HG03469 (cell line): ENCODE measurements at regions not wholly inside any gene's neighbourhood (a gene's known extent, or its start where the extent isn't known, plus 50 kb on each side); places are given as distances from the start of the nearest gene placed in this dataset.
"Not testable (repeated sequence)": the region's sequence is repeated elsewhere in the genome, so short reads cannot be mapped to it uniquely, and the experiment has no call there.

Experiments used
- ATAC-seq: cut with Tn5 transposase; IDR thresholded peaks from one replicate; pipeline ENCODE4 v1.9.1; 2021; ENCODE audit warnings: mild to moderate bottlenecking, moderate library complexity, moderate number of reproducible peaks; ENCODE audit not compliant: unreplicated experiment

DNA sequence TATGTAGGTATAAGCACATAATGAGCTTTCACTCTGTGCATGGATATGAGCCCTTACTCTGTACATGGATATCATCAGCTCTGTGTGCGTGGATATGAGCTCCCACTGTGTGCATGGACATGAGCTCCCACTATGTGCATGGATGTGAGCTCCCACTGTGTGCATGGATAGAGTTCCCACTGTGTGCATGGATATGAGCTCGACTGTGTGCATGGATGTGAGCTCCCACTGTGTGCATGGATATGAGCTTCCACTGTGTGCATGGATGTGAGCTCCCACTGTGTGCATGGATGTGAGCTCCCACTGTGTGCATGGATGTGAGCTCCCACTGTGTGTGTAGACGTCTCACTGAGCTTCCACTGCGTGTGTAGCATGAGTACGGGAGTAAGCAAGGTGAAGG lies 149.3 kb upstream of the ALKAL2 start:
- no peak for ATAC-seq

DNA sequence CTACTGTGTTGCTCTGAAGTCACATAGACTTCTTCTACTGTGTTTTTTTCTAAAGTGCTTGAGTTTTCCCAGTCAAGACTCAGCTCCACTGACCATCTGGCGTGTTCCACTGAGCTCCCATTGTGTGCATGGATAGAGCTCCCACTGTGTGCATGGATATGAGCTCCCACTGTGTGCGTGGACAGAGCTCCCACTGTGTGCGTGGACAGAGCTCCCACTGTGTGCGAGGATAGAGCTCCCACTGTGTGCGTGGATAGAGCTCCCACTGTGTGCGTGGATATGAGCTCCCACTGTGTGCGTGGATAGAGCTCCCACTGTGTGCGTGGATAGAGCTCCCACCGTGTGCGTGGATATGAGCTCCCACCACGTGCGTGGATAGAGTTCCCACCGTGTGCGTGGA lies 148.3 kb upstream of the ALKAL2 start:
- no peak for ATAC-seq

DNA sequence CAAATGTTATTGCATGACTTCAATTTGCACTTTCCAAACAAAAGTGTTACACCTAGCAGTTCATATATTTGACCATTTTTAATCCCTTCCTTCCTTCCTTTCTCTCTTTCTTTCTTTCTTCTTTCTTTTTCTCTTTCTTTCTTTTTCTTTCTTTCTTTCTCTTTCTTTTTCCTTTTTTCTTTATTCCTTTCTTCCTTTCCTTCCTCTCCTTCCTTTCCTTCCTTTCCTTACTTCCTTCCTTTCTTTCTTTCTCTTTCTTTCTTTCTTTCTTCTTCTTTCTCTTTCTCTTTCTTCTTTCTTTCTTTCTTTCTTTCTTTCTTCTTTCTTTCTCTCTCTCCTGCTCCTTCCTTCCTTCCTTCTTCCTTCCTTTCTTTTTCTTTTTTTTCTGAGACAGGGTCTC lies 146.7 kb upstream of the ALKAL2 start:
- no peak for ATAC-seq

DNA sequence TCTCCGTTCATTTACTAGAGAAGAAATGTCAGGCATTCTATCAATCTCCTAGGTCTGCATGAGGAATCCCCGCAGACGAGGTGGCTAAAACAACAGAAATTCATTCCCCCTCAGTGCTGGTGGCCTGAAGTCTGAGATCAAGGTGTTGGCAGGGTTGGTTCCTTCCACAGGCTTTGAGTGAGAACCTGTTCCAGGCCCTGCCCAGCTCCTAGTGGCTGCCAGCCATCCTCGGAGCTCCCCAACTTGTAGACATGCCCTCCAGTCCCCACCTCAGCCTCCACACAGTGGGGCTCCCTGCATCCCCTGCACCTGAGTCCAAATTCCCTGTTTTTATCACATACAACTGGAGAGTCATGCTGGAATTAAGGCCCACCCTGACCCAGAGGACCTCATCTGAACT lies 145.3 kb upstream of the ALKAL2 start:
- no peak for ATAC-seq

DNA sequence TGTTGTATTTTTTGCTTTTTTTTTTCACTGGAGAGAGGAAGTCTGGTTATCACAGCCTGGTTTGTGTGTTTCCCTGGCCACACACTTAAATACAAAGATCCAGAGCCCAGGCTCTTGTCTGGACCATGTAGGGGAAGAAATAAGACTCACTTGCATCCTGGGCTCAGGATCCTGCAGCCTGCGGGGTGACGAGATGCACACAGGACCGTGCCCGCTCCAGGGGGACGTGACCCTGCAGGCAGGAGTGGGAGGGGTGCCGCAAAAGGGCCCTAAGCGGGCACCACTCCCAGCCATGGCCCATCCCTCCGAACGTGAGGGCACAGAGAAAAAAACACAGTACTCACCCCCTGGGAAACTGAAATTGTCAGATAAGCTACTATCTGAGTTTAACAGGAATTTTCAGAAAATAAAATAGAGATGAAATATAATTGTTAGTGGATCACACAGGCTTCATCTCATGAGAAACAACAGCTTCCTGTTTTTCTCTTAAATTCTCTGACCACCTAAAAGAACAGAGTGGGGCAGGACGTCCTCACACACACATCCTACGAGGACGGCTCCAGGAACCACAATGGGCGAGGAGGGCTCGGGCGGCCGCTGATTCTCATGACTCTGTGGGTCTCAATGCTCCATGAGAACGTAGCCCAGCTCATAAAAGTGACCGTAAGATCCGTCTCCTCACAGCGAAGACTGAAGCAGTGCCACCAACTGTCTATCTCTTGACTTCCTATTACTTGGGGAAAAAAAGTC lies 142.6 kb upstream of the ALKAL2 start:
- ATAC-seq: no peak

DNA sequence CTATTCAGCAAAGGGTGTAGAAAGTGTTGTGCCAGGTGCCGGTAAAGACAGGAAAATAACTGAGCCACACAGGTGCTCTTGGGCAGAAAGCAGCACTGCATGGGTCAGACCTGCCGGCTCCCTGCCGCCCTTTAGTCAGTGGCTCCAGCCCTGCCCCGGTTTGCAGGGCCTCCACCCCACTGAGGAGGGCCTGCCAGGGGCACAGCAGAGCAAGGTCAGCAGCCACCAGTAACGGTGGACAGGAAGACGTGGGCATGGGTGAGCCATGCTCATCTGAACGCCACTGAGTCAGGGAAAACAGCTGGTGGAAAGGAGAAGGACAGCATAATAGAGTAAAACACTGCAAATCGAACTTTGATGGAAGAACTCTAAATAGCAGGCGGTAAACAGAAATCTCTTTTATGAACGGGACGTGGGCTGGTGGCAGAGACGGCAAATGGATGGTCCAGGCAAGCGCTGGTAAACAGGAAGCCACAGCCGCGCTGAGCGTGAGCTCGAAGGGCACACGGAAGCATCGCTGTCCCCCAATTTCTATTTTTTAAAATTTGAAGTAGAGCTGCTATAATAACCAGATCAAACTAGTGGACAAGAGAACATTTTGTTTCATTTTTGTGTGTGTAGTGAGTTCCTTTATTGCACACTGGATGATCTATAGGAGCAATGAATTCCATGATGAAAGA lies 141.8 kb upstream of the ALKAL2 start:
- no peak for ATAC-seq

DNA sequence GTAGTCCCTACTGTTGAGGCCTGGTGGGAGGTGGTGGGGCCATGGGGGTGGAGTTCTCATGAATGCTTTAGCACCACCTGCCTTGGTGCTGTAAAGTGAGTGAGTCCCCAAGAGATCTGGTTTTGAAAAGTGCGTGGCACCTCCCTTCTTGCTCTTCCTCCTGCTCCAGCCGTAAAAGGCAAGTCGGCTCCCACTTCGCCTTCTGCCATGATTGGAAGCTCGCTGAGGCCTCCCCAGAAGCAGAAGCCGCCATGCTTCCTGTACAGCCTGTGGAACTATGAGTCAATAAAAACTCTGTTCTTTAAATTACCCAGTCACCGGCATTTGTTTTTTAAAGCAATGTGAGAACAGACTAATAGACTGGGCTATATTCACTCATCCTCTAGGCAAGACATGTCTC lies 141.3 kb upstream of the ALKAL2 start:
- no peak for ATAC-seq

DNA sequence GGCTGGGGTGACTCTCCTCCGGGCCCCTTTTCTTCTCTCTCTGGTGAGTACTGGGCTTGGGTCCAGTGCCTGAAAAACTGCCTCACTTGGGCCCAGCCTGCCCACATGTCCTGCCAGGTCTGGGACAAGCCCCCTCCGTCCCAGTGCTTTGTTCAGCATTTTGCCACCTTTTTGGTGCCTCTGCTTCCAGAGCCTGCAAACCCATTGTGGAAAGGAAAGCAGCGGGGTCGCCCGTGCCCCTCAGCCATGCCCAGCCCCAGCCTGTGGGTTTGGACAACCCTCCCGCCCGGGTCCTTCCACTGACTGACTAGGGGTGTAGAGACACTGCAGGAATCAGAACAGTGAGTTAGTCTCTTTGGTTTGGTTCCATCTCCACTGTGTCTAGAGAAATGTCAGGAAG lies 140.7 kb upstream of the ALKAL2 start:
- no peak for ATAC-seq

DNA sequence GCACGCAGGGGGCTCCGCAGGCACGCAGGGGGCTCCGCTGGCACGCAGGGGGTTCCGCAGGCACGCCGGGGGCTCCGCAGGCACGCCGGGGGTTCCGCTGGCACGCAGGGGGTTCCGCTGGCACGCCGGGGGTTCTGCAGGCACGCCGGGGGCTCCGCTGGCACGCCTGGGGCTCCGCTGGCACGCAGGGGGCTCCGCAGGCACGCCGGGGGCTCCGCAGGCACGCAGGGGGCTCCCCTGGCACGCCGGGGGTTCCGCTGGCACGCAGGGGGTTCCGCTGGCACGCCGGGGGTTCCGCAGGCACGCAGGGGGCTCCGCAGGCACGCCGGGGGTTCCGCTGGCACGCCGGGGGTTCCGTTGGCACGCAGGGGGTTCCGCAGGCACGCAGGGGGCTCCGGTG lies 138.8 kb upstream of the ALKAL2 start:
- not testable (repeated sequence) for ATAC-seq

DNA sequence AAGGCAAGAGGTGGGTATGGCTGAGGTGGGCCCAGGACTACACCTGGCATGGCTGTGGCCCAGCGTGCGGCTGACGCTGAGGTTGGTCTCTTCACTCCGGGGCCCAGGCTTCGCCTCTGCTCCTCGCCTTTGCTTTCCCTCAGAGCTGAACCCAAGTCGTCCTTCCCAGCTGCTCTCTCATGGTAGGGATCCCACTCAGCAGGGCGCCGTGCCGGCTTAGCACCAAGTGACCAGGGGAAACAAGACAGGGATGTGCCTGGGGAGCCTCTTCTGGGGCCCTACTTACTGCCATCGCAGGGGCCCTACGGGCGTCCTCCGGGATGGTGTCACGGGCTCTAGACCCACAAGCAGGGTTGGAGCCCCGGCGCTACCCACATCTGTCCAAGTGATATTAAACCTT lies 138.1 kb upstream of the ALKAL2 start:
- no peak for ATAC-seq

DNA sequence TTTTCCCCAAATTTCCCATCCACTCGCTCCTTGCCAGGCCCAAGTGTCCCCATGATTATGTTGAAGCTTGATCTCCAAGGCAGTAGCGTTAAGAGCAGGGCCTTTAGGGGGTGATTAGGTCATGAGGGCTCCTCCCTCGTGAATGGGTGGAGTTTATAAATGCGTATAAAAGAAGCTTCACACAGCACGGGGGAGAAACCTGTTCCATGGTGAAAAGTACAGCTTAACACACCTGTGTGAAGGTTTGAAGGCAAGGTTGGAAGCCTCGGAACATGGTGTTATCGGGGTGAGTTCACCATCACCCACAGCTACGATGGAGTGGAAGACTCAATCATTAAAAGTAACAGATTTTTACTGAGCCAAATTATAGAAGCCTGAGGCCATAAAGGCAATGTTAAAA lies 137.4 kb upstream of the ALKAL2 start:
- no peak for ATAC-seq

DNA sequence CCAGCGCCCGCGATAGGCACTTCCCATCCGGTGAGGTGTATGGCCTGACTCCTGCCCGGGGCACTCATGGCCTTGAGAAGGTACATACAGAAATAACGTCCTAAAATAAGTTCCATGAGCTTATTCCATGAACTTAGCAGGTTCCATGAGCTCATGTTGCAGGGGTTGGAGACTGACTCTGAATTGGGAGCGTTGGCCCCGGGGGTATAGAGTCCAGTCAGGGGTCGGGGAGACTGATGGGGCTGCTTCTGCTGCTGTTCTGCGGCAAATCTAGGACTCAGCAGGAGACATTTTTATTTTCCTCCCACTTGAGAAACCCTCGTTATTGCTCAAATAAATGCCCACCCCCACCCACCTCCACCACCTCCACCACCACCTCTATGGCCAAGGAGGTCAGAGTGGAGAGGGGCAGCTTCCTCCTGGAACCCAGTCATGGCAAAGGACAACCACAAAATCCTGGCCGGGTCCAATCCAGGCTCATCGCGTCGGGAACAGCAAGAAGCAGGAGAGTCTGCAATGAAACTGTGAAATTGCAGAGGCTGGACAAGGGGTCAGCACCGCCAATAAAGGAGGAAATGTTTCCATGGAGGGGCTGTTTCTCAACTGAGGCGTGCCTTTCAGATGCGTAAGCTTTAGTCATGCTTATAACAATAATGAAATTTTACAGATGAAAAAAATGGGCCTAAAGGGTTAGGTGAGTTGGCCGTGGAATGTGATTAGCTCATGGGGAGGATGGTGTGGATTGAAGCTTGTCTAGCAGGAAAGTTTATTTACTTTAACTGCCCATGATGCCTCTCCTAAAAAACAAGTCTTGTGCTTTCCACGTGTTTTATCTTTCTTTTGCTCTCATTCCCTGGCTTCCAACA lies 136.6 kb upstream of the ALKAL2 start:
- no peak for ATAC-seq

DNA sequence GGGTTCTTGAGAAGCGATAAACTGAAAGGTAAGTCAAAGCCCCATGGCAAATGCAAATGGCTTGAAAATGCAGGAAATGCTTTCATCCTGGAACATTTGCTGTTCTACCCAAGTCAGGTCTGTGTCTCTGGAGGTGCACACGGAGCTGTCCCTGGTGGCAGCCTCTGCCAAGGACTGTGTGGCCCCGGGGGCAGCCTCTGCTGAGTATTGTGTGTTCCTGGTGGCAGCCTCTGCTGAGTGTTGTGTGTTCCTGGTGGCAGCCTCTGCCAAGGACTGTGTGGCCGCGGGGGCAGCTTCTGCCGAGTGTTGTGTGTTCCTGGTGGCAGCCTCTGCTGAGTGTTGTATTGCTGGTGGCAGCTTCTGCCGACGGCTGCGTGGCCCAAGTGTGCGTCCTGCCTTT lies 135.6 kb upstream of the ALKAL2 start:
- ATAC-seq: no peak

DNA sequence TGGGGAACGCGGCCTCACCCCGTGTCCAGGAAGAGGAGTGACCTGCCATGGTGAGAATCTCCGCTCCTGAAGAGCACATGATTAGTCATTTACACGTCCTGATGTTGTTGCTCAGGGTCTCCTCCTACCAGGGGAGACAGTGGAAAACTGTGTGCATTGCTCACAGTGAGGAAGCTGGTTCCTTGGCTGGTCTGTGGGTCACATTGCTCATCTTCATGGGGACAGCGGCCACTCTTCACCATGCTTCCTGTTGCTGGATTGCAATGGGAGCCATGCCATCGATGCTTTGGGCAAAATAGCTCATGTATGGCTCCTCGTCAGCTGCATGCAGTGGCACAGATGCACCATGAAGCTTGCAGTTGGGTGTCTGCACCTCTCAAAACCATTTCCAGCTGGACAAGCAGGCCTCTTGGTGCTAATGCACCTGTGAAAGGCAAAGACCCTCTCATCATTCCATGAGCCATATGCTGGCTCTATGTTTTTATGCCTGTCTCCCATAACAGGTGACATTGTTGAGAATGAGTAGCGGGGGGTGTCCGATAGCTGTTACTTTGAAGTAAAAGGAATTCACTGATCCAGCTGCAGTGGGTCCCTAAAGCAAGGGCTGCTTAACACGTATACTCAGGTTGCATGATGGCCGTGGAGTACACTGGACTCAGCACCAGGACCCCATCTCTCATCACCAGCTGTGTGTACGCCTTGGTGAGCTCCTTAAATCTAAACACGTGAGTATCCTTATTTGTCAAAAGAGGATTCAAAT lies 135.0 kb upstream of the ALKAL2 start:
- no peak for ATAC-seq

DNA sequence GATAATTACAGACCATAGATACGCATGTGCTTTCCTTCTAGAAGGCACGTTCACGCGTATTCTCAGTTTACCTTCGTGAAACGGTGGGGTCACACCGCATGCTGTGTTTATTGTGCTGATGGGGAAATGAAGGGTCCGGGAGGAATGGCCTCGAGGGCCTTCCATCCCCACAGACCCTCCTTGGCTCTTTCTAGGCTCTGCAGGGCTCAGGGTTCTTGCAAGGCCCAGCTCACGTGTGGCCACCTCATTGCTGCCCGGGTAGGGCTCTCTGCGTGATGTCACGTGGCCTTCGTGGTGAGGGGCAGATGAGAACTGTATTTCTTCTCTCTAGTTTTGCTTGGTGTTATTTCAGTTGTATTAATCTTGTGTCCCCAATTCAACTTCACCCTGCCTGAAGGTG lies 133.5 kb upstream of the ALKAL2 start:
- no peak for ATAC-seq

DNA sequence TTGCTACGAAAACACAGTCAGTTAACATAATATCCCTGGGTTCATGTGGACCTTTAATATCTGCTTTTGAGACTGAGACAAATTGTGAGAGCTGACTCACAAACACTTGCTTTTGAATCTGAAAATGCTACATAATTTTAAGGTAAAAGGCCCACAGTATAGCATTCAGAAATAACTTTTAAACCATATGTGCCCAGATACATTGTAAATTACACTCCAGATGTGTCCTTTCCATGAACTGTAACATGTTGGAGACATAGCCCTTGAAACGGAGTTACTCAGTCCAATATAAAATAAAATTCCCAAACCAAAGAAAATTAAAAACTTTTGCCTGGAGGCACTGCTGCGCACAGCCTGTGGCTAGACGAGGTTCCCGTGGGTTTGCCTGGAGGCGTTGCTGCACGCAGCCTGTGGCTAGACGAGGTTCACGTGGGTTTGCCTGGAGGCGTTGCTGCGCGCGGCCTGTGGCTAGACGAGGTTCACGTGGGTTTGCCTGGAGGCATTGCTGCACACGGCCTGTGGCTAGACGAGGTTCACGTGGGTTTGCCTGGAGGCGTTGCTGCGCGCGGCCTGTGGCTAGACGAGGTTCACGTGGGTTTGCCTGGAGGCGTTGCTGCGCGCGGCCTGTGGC lies 131.9 kb upstream of the ALKAL2 start:
- ATAC-seq: no peak

DNA sequence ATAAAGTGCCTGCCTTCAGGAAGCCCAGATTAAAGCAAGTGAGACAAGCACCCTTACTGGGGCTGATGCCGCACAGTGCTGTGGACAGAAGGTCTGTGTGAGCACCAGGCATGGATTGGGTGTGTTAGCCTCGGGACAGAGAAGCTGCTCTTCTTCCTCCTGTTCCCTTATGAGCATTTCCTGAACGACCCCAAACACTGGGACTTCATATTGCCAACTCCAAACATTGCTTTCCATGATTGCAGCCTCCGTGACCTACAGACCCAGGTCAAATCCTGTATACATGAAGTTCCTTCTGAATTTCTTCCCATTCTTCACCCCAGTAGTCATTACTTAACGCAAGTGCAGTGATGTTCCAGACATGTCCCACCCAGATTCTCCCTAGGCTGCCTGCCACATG lies 129.8 kb upstream of the ALKAL2 start:
- no peak for ATAC-seq

DNA sequence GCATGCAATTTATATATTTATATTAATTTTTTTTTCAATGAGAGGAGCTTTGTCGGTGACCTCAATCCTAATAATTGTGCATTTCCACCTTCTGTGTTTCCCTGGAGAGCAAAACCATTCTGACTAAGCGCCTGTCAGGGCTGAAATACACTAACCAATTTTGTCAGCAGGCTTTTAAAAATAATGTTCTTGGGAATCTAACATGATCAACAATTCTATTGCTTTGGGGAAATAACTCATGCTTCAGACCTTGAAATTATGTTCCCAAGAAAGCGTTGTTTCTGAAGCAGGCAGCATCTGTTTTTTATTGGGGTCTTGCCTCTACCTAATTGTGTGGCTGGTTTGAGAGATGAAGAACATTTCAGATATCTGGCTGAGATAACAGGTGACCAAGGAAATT lies 129.1 kb upstream of the ALKAL2 start:
- no peak for ATAC-seq

DNA sequence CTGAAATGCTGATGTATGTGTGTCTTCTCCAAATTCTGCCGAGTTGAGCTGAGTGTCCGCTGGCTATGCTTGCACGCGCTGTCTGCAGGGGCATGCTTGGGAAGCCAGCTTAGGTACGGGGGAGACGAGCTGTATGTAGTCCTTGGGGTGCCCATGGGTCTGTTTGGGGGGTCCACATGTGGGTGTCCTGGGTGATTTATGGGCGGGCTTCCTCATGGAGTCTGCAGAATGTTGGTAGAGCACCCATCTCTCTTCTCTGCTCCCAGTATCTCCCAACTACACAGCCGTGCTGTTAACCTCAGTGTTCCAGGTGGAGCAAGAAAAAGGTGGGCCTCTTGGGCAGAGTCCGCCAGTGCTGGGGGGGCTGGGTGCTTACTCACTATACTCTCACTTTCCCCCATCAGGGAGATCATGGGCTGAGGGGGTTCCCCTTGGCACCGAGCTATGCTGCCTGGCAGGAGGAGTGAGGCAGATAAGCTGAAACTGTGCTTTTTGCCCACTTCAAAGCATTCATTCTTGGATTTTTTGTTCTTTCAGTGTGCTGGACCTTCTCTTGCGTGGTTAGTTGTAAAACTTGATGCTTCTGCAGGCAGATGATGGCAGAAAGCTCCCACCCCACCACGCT lies 128.2 kb upstream of the ALKAL2 start:
- no peak for ATAC-seq

DNA sequence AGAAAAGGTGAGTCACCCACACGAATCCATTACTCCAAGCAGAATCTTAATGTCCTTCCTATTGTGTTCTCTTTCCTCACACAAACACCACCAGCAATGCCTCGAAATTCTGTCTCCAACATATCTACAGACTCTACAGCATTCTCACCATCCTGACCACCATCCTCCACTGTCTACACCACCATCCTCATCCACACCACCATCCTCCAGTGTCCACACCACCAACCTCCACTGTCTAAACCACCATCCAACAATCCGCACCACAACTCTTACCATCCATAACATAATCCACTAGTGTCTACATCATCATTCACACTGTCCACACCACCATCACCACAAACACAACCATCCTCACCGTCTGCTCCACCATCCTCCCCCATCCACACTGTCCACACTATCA lies 121.6 kb upstream of the ALKAL2 start:
- no peak for ATAC-seq
